K562 (cell line): ENCODE measurements at regions not wholly inside any gene's neighbourhood (a gene's known extent, or its start where the extent isn't known, plus 50 kb on each side); places are given as distances from the start of the nearest gene placed in this dataset.

Source experiments
- ATAC-seq: fragments of 200-7000 bp; cut with Tn5 transposase; 3 replicates; pipeline ENCODE4 v1.9.1; 2020; ENCODE audit warnings: moderate library complexity
- BruUV-seq: library from RNA; stranded (reverse); fragments of 400-500 nt; replicated peaks from 2 replicates; lab custom pipeline; 2021; lab: Mats Ljungman, UMichigan
- CTCF ChIA-PET: fragments of 300-600 bp; formaldehyde crosslinking; extraction: SDS; loops from one replicate; lab custom pipeline; 2021; ENCODE audit warnings: low intra/inter-chr PET ratio; lab: Yijun Ruan, JAX
- POLR2A ChIA-PET: fragments of 300-600, 350-650 bp; sonication (Branson Sonifier 250); formaldehyde crosslinking; extraction: SDS; loops from one replicate; lab custom pipeline; 2021; ENCODE audit warnings: antibody characterized with exemption, inconsistent platforms; lab: Yijun Ruan, JAX
- DNase-seq, 4 experiments: peaks; one replicate each; pipeline versions ENCODE4 v3.0.0 to v3.0.0-alpha.2; 2011 to 2018; ENCODE audit warnings: low spot score in 3 of 4, mixed read lengths in 3 of 4; ENCODE audit errors: extremely low read depth in 1 of 4
- FAIRE-seq: peaks from 2 replicates; lab custom pipeline; 2011; peaks lifted over from hg19 to GRCh38; lab: Jason Lieb, UNC
- H2AFZ ChIP-seq: 2 replicates; pipeline ENCODE4 v1.6.0; 2011; ENCODE audit warnings: low read depth, low read length, control low read depth, inconsistent platforms
- H3K27ac ChIP-seq: fragments of 200-600 bp; 3 replicates; pipeline ENCODE4 v1.8.0; 2011; ENCODE audit warnings: low read depth, mild to moderate bottlenecking, control low read depth, inconsistent platforms, low read length, moderate library complexity, mixed read lengths; ENCODE audit errors: extremely low read depth
- H3K27me3 ChIP-seq, 2 experiments: fragments of 300-600 bp in 1 of 2; 2 replicates in 1 of 2; 3 replicates in 1 of 2; pipeline versions ENCODE4 v1.6.0 to v1.8.0; 2011; ENCODE audit warnings: inconsistent platforms in 2 of 2, low read length in 2 of 2, mild to moderate bottlenecking in 1 of 2, mixed read lengths in 1 of 2, moderate library complexity in 1 of 2; ENCODE audit not compliant: control insufficient read depth in 2 of 2, insufficient read depth in 2 of 2
- H3K36me3 ChIP-seq: fragments of 300-600 bp; 3 replicates; pipeline ENCODE4 v1.8.0; 2011; ENCODE audit warnings: mild to moderate bottlenecking, low read length, inconsistent platforms; ENCODE audit not compliant: control insufficient read depth, insufficient read depth
- H3K4me1 ChIP-seq, 2 experiments: fragments of 200-600 bp in 1 of 2; replicated peaks in 1 of 2; 2 replicates in 1 of 2; 3 replicates in 1 of 2; pipeline versions ENCODE4 v1.5.1 to v1.8.0; 2011; ENCODE audit warnings: inconsistent platforms in 2 of 2, low read length in 2 of 2, mild to moderate bottlenecking in 1 of 2, mixed read lengths in 1 of 2, moderate library complexity in 1 of 2; ENCODE audit not compliant: control insufficient read depth in 2 of 2, insufficient read depth in 2 of 2
- H3K4me2 ChIP-seq: 2 replicates; pipeline ENCODE4 v1.6.1; 2011; ENCODE audit warnings: low read length, control low read depth, inconsistent platforms, mixed read lengths; ENCODE audit not compliant: insufficient read depth
- H3K4me3 ChIP-seq: fragments of 200-600 bp; sonication (generic), shearing (Covaris generic); 2 replicates; pipeline ENCODE4 v1.5.1; 2016; ENCODE audit warnings: control low read depth, inconsistent platforms
- H3K79me2 ChIP-seq: fragments of 200-600 bp; 3 replicates; pipeline ENCODE4 v1.8.0; 2011; ENCODE audit warnings: low read length, inconsistent platforms; ENCODE audit not compliant: control insufficient read depth, insufficient read depth
- H3K9ac ChIP-seq, 2 experiments: 2 replicates each; pipeline versions ENCODE4 v1.6.0 to v1.6.1; 2011; ENCODE audit warnings: low read depth in 2 of 2, low read length in 2 of 2, control low read depth in 1 of 2, inconsistent platforms in 1 of 2, mild to moderate bottlenecking in 1 of 2, mixed read lengths in 1 of 2; ENCODE audit not compliant: insufficient read depth in 1 of 2
- H3K9me1 ChIP-seq: one replicate; pipeline ENCODE4 v1.6.0; 2011; ENCODE audit warnings: inconsistent platforms, mild to moderate bottlenecking, low read length, moderate library complexity; ENCODE audit not compliant: control insufficient read depth, insufficient read depth
- H3K9me3 ChIP-seq: replicated peaks from 2 replicates; pipeline ENCODE4 v1.5.1; 2011; ENCODE audit warnings: low read depth, low read length, inconsistent platforms; ENCODE audit not compliant: control insufficient read depth, insufficient read depth
- H4K20me1 ChIP-seq: replicated peaks from 2 replicates; pipeline ENCODE4 v1.6.1; 2011; ENCODE audit warnings: low read length, inconsistent platforms, mixed read lengths; ENCODE audit not compliant: control insufficient read depth, insufficient read depth
- CHD2 ChIP-seq: IDR thresholded peaks from 2 replicates; pipeline ENCODE4 v1.6.1; 2011; ENCODE audit warnings: low read depth, low read length
- CREB1 ChIP-seq, 2 experiments: sonication (generic) in 1 of 2; formaldehyde crosslinking in 1 of 2; IDR thresholded peaks; 2 replicates each; pipeline versions ENCODE4 v1.6.1 to v1.8.0; 2012 to 2022; ENCODE audit warnings: inconsistent platforms in 1 of 2, mild to moderate bottlenecking in 1 of 2, missing genetic modification reagents in 1 of 2, moderate library complexity in 1 of 2
- CREBBP ChIP-seq: IDR thresholded peaks from one replicate; pipeline ENCODE4 v1.6.1; 2012; ENCODE audit warnings: low read depth, mild to moderate bottlenecking, control low read depth, inconsistent platforms, low read length
- EP300 ChIP-seq: IDR thresholded peaks from 2 replicates; pipeline ENCODE4 v1.6.1; 2012; ENCODE audit warnings: low read length, improper control_type of control experiment
- GTF2E2 ChIP-seq: fragments of 200-800 bp; sonication (Bioruptor generic); IDR thresholded peaks from 2 replicates; pipeline ENCODE4 v1.6.1; 2016; ENCODE audit warnings: missing genetic modification characterization, missing compliant biosample characterization
- HMG20A ChIP-seq: fragments of 450-650 bp; formaldehyde crosslinking; conservative IDR thresholded peaks from 2 replicates; pipeline ENCODE4 v1.4.0; 2020; ENCODE audit warnings: mild to moderate bottlenecking, mixed read lengths
- ILF3 ChIP-seq: fragments of 450-650 bp; IDR thresholded peaks from 2 replicates; pipeline ENCODE4 v1.6.1; 2018; ENCODE audit warnings: antibody characterized with exemption, mild to moderate bottlenecking, moderate library complexity, borderline replicate concordance
- IRF2 ChIP-seq: sonication (generic); formaldehyde crosslinking; IDR thresholded peaks from 2 replicates; pipeline ENCODE4 v1.8.1; 2022; ENCODE audit warnings: mild to moderate bottlenecking, missing genetic modification reagents
- MIER1 ChIP-seq: fragments of 450-650 bp; IDR thresholded peaks from 2 replicates; pipeline ENCODE4 v1.6.1; 2016; ENCODE audit warnings: antibody characterized with exemption, mild to moderate bottlenecking, low read depth
- MTA1 ChIP-seq: fragments of 450-650 bp; IDR thresholded peaks from 2 replicates; pipeline ENCODE4 v1.6.1; 2017; ENCODE audit warnings: borderline replicate concordance
- PHB ChIP-seq: fragments of 250-450 bp; sonication (Bioruptor Pico); IDR thresholded peaks from 2 replicates; pipeline ENCODE4 v1.5.0; 2021
- RBM15 ChIP-seq: fragments of 200-400 bp; formaldehyde crosslinking; IDR thresholded peaks from 2 replicates; pipeline ENCODE4 v1.6.1; 2018; ENCODE audit warnings: mild to moderate bottlenecking, low read length, moderate library complexity; ENCODE audit not compliant: insufficient read depth
- SOX6 ChIP-seq: fragments of 450-650 bp; IDR thresholded peaks from 2 replicates; pipeline ENCODE4 v1.6.1; 2014; ENCODE audit warnings: mild to moderate bottlenecking
- TGIF2 ChIP-seq: sonication (generic); formaldehyde crosslinking; IDR thresholded peaks from 2 replicates; pipeline ENCODE4 v1.8.1; 2022; ENCODE audit warnings: mild to moderate bottlenecking, missing genetic modification reagents, moderate library complexity
- U2AF1 ChIP-seq: fragments of 200-400 bp; formaldehyde crosslinking; optimal IDR thresholded peaks from 2 replicates; pipeline ENCODE3; 2017; ENCODE audit warnings: mild to moderate bottlenecking, low read depth, low read length, moderate library complexity
- ZC3H8 ChIP-seq: fragments of 450-650 bp; IDR thresholded peaks from 2 replicates; pipeline ENCODE4 v1.6.1; 2017
- ZNF133 ChIP-seq: fragments of 250-450 bp; sonication (Bioruptor Pico); IDR thresholded peaks from 2 replicates; pipeline ENCODE4 v1.4.0; 2020; ENCODE audit warnings: mild to moderate bottlenecking
- ZNF282 ChIP-seq: sonication (generic); formaldehyde crosslinking; IDR thresholded peaks from 2 replicates; pipeline ENCODE4 v1.8.1; 2023; ENCODE audit warnings: missing genetic modification reagents
- WGBS: fragments of 100-300 bp; shearing (Covaris generic); methylation state at CpG from one replicate; pipeline ENCODE4 v1.1.6; 2016; ENCODE audit warnings: low coverage, mixed read lengths; ENCODE audit not compliant: insufficient coverage; ENCODE audit errors: missing lambda C conversion rate; 5-methylcytosine and 5-hydroxymethylcytosine counted together
- in situ Hi-C: fragments of 300-500 bp; cut with MboI; formaldehyde crosslinking; loops from 4 replicates; pipeline ENCODE4 v1.15.0; 2018; ENCODE audit warnings: inconsistent platforms, mixed read lengths
- intact Hi-C: fragments of 100-400 bp; cut with micrococcal nuclease; formaldehyde crosslinking; loops from 2 replicates; pipeline ENCODE4 v1.14.2; 2022
- TF ChIP-seq, protein P1 (sequence below): fragments of 450-650 bp; IDR thresholded peaks from 2 replicates; pipeline ENCODE4 v1.6.1; 2016; ENCODE audit warnings: low read depth, mild to moderate bottlenecking, moderate library complexity
- TF ChIP-seq, protein P2 (sequence below): fragments of 200-400 bp; formaldehyde crosslinking; IDR thresholded peaks from 2 replicates; pipeline ENCODE4 v1.6.1; 2017; ENCODE audit warnings: mild to moderate bottlenecking, low read depth, low read length, moderate library complexity

DNA sequence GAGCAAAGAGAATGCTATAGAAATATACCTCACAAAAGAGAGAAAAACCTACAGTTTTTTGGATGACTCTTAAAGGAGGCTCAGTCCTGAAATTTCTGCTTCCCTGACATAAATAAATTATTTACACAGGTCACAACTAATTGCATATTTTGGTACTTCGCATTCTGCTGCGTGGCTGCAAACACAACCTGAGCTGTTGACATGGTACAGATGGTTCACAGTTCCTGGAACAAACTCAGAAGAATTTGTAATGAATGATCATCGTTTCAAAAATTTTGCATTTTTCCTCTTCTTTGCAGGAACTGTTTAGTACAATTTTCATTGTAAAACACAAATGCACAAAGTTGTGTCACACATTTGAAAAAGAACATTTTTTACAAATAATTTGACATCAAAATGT is 313.7 kb upstream of the SYT1 start:
- ChIA-PET POLR2A (no interaction called here), CTCF (no interaction called here)
- in situ Hi-C loops, result no loop called here
- Histone ChIP-seq H3K9me3 (no peaks in the 10 kb centered on the region), H2AFZ (no peak overlapping the region), H3K36me3 (no peaks in the 10 kb centered on the region), H3K4me3 (no peak overlapping the region), H3K4me2 (no peak overlapping the region), H3K4me1 (no peaks in the 10 kb centered on the region), H3K9ac (no peak overlapping the region), H4K20me1 (no peaks in the 10 kb centered on the region), H3K27me3 (no peaks in the 10 kb centered on the region), H3K9me1 (no peaks in the 10 kb centered on the region), H3K79me2 (no peaks in the 10 kb centered on the region), H3K27ac (no peak overlapping the region)
- no TSS peak for BruUV-seq
- WGBS, result 4% methylated on average over 3 of the region's 3 CpGs
- no peak for FAIRE-seq
- intact Hi-C loops, result no loop called here
- TF ChIP-seq SOX6 (no peak), PHB (no peak), ZC3H8 (no peak), ZNF133 (CRISPR knock-in tag) (no peak), GTF2E2 (no peak), CHD2 (no peak), HMG20A (no peak), IRF2 (CRISPR knock-in tag) (no peak), ZNF282 (CRISPR knock-in tag) (no peak), CREBBP (no peak), CREB1 (IDR thresholded peaks at IDR 0.05) (no peak), CREB1 (CRISPR knock-in tag; IDR thresholded peaks at IDR 0.05) (no peak), MIER1 (no peak), EP300 (no peak), RBM15 (no peak), ILF3 (no peak), TGIF2 (CRISPR knock-in tag) (no peak), MTA1 (no peak), U2AF1 (no peak)
- TF ChIP-seq, protein P1, sequence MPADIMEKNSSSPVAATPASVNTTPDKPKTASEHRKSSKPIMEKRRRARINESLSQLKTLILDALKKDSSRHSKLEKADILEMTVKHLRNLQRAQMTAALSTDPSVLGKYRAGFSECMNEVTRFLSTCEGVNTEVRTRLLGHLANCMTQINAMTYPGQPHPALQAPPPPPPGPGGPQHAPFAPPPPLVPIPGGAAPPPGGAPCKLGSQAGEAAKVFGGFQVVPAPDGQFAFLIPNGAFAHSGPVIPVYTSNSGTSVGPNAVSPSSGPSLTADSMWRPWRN, result no peak
- TF ChIP-seq, protein P2, sequence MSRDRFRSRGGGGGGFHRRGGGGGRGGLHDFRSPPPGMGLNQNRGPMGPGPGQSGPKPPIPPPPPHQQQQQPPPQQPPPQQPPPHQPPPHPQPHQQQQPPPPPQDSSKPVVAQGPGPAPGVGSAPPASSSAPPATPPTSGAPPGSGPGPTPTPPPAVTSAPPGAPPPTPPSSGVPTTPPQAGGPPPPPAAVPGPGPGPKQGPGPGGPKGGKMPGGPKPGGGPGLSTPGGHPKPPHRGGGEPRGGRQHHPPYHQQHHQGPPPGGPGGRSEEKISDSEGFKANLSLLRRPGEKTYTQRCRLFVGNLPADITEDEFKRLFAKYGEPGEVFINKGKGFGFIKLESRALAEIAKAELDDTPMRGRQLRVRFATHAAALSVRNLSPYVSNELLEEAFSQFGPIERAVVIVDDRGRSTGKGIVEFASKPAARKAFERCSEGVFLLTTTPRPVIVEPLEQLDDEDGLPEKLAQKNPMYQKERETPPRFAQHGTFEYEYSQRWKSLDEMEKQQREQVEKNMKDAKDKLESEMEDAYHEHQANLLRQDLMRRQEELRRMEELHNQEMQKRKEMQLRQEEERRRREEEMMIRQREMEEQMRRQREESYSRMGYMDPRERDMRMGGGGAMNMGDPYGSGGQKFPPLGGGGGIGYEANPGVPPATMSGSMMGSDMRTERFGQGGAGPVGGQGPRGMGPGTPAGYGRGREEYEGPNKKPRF, result no peak
- no peak for DNase-seq
- no peak for ATAC-seq
